Stomach (tissue), 8 donors: ENCODE measurements at regions not wholly inside any gene's neighbourhood (a gene's known extent, or its start where the extent isn't known, plus 50 kb on each side); places are given as distances from the start of the nearest gene placed in this dataset.

Experiments
- DNase-seq, 2 donors: peaks; one replicate each; pipeline versions ENCODE4 v3.0.0 to v3.0.0-alpha.2; 2013 to 2019
- H3K27ac ChIP-seq, 5 donors: fragments of 200-600 bp in 4 of 5; sonication (generic) in 4 of 5; one replicate each; pipeline ENCODE4 v1.5.1; 2013 to 2019; ENCODE audit warnings: mild to moderate bottlenecking in 1 of 5, moderate library complexity in 1 of 5
- H3K27me3 ChIP-seq, 3 donors: fragments of 200-600 bp; sonication (generic); one replicate each; pipeline ENCODE4 v1.5.1; 2017 to 2019; ENCODE audit warnings: mixed run types in 1 of 3
- H3K36me3 ChIP-seq, 4 donors: fragments of 200-600 bp; sonication (generic); 1 replicate in 3 of 4; 2 replicates in 1 of 4; pipeline ENCODE4 v1.5.1; 2016 to 2019
- H3K4me1 ChIP-seq, 4 donors: fragments of 200-600 bp; sonication (generic); one replicate each; pipeline ENCODE4 v1.5.1; 2016 to 2019
- H3K4me3 ChIP-seq, 4 donors: fragments of 200-600 bp; sonication (generic) in 3 of 4; one replicate each; pipeline ENCODE4 v1.5.1; 2016 to 2019; ENCODE audit warnings: mild to moderate bottlenecking in 1 of 4
- H3K9me3 ChIP-seq, 4 donors: fragments of 200-600 bp; sonication (generic); one replicate each; pipeline ENCODE4 v1.5.1; 2016 to 2019
- EP300 ChIP-seq: sonication (generic); formaldehyde crosslinking; IDR thresholded peaks from one replicate; pipeline ENCODE4 v1.6.1; 2017; ENCODE audit warnings: antibody characterized with exemption
- POLR2A ChIP-seq, 4 donors: fragments of 450-650 bp; IDR thresholded peaks; one replicate each; pipeline ENCODE4 v1.6.1; 2016; ENCODE audit warnings: antibody characterized with exemption in 4 of 4, control low read depth in 2 of 4, mild to moderate bottlenecking in 1 of 4, moderate library complexity in 1 of 4
- POLR2AphosphoS5 ChIP-seq, 3 donors: sonication (generic); formaldehyde crosslinking; IDR thresholded peaks; one replicate each; pipeline ENCODE4 v1.6.1; 2016; ENCODE audit warnings: antibody characterized with exemption in 3 of 3
- WGBS, 5 donors: extraction: QIAGEN DNeasy Blood & Tissue Kit in 3 of 5; methylation state at CpG; one replicate each; pipeline versions ENCODE4 v1.1.5 to v1.1.7; 2013 to 2018; 5-methylcytosine and 5-hydroxymethylcytosine counted together
- intact Hi-C: fragments of 100-400 bp; cut with DNase I; formaldehyde crosslinking; loops from one replicate; pipeline ENCODE4 v1.15.1; 2023; ENCODE audit warnings: low total_unique reads
- TF ChIP-seq, protein P1 (sequence below), 7 experiments: fragments of 450-650 bp in 4 of 7; fragments of 200-600 bp in 3 of 7; sonication (generic) in 3 of 7; IDR thresholded peaks; one replicate each; pipeline ENCODE4 v1.5.1; 2016 to 2019; ENCODE audit warnings: antibody characterized with exemption in 7 of 7, control low read depth in 2 of 7, mild to moderate bottlenecking in 1 of 7
- donor health status: healthy with polysubstance abuse.
- donor health status: Bipolar disorder and iron deficiency.
- donor health status: healthy.

GRCh38 chr12:46533723-46534122 lies 161.2 kb upstream of the SLC38A2 start:
- 63 to 84% (median 77%) methylated on average over 2 of the region's 2 CpGs for WGBS, 5 donors
- Histone ChIP-seq H3K27me3 (no peaks in the 10 kb centered on the region), H3K27ac (no peak overlapping the region), H3K4me1 (no peaks in the 10 kb centered on the region), H3K9me3 (peaks cover 0 to 12% (median 0%) of the 10 kb centered on the region in 4 donors), H3K36me3 (no peaks in the 10 kb centered on the region), H3K4me3 (no peak overlapping the region)
- TF ChIP-seq, protein P1, sequence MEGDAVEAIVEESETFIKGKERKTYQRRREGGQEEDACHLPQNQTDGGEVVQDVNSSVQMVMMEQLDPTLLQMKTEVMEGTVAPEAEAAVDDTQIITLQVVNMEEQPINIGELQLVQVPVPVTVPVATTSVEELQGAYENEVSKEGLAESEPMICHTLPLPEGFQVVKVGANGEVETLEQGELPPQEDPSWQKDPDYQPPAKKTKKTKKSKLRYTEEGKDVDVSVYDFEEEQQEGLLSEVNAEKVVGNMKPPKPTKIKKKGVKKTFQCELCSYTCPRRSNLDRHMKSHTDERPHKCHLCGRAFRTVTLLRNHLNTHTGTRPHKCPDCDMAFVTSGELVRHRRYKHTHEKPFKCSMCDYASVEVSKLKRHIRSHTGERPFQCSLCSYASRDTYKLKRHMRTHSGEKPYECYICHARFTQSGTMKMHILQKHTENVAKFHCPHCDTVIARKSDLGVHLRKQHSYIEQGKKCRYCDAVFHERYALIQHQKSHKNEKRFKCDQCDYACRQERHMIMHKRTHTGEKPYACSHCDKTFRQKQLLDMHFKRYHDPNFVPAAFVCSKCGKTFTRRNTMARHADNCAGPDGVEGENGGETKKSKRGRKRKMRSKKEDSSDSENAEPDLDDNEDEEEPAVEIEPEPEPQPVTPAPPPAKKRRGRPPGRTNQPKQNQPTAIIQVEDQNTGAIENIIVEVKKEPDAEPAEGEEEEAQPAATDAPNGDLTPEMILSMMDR (IDR thresholded peaks at IDR 0.05), result no peak
- TF ChIP-seq POLR2AphosphoS5 (IDR thresholded peaks at IDR 0.05) (no peak), POLR2A (IDR thresholded peaks at IDR 0.05) (no peak), EP300 (no peak)
- no peak for DNase-seq
- intact Hi-C loops, result no loop called here

DNA sequence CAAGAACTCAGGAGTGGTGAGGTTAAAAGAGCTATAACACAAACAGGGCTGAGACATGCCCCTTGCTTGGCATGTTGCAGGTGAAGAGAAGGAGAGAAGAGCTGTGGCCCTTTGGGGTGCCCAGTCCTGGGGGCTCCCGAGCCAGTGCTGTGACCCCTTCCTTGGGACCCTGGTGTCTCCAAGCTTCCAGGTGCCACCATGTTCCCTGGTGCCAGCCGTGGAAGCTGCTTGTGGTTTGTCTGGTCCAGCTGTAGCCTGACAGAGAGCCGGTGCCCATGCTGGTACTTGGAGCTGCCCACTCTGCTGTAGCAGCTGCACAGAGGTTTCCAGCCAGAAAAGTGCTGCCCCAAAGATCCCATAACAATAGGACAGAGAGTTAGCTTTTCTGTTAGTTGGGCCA lies 159.2 kb upstream of the SLC38A2 start:
- no peaks in the 10 kb centered on the region for H3K27me3 ChIP-seq
- no peak for DNase-seq
- TF ChIP-seq, protein P1 (IDR thresholded peaks at IDR 0.05), result no peak
- TF ChIP-seq POLR2AphosphoS5 (IDR thresholded peaks at IDR 0.05) (no peak), EP300 (no peak), POLR2A (IDR thresholded peaks at IDR 0.05) (no peak)
- no peak overlapping the region for H3K4me3 ChIP-seq
- intact Hi-C loops, result no loop called here
- 95 to 98% (median 97%) methylated on average over 3 of the region's 3 CpGs for WGBS, 5 donors
- no peak overlapping the region for H3K27ac ChIP-seq
- peaks cover 0 to 12% (median 0%) of the 10 kb centered on the region in 4 donors for H3K9me3 ChIP-seq
- H3K4me1 ChIP-seq, result no peaks in the 10 kb centered on the region
- H3K36me3 ChIP-seq, result no peaks in the 10 kb centered on the region

DNA sequence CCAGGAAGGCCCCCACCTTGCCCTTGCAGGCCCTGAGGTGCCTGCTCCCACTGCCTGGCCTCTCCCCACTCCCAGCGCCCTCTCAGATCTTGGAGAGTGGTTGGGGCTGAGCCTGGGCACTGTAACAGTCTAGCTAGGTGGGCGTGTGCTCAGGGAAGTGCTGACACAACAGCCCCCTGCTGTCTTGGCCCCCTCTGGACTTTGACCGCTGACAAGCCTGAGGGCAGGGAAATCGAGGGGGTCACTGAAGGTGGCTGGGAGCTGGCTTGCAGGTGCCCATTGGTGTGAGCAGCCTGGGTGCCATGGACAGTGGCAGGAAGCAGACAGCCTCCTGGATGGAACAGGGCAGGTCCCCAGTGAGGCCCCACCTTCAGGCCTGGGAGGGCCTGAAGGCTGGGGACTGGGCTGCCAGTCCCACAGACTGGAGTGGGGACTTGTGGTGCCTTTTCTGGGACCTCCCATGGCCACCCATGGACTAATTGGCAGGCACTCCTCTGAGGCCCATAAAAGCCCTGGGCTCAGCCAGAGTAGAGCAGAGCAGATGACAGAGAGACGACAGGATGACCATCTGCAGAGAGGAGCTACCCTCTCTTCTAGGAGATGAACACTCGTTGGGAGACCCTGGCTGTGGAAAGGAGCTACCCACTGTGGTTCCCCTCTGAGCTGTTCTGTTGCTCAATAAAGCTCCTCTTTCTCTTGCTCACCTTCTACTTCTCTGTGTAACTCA lies 158.6 kb upstream of the SLC38A2 start:
- Histone ChIP-seq H3K27me3 (no peaks in the 10 kb centered on the region), H3K36me3 (no peaks in the 10 kb centered on the region), H3K9me3 (peaks cover 0 to 12% (median 0%) of the 10 kb centered on the region in 4 donors), H3K27ac (no peak overlapping the region), H3K4me1 (no peaks in the 10 kb centered on the region), H3K4me3 (no peak overlapping the region)
- no peak for TF ChIP-seq POLR2AphosphoS5 (IDR thresholded peaks at IDR 0.05)
- TF ChIP-seq EP300, result no peak
- TF ChIP-seq POLR2A (IDR thresholded peaks at IDR 0.05), result no peak
- TF ChIP-seq, protein P1 (IDR thresholded peaks at IDR 0.05), result no peak
- no peak for DNase-seq
- 89 to 97% (median 94%) methylated on average over 3 to 6 of the region's 6 CpGs for WGBS, 5 donors
- intact Hi-C loops, result no loop called here

GRCh38 chr12:46530373-46531056 lies 157.9 kb upstream of the SLC38A2 start:
- H3K4me1 ChIP-seq, result peaks cover 0 to 4% (median 0%) of the 10 kb centered on the region in 4 donors
- H3K9me3 ChIP-seq, result peaks cover 0 to 12% (median 0%) of the 10 kb centered on the region in 4 donors
- no peak overlapping the region for H3K4me3 ChIP-seq
- intact Hi-C loops, result no loop called here
- no peak overlapping the region for H3K27ac ChIP-seq
- H3K36me3 ChIP-seq, result no peaks in the 10 kb centered on the region
- WGBS, 5 donors, result 91 to 99% (median 97%) methylated on average over 8 to 14 of the region's 14 CpGs
- TF ChIP-seq EP300 (no peak), POLR2A (IDR thresholded peaks at IDR 0.05) (no peak), POLR2AphosphoS5 (IDR thresholded peaks at IDR 0.05) (no peak)
- TF ChIP-seq, protein P1 (IDR thresholded peaks at IDR 0.05), result no peak
- DNase-seq, result no peak
- no peaks in the 10 kb centered on the region for H3K27me3 ChIP-seq
